ENCODE measurements at regions not wholly inside any gene's neighbourhood (a gene's known extent, or its start where the extent isn't known, plus 50 kb on each side); places are given as distances from the start of the nearest gene placed in this dataset.

GRCh38 chr2:66059332-66059731, 375.6 kb upstream of the MEIS1 start:
- H3K4me3 ChIP-seq (ENCODE audit: low read depth in 2 of 2, low read length in 1 of 2) = no peak overlapping the region
- no peaks in the 10 kb centered on the region for H4K20me1 ChIP-seq (ENCODE audit: insufficient read depth)
- CTCF ChIA-PET = no interaction called here
- no peaks in the 10 kb centered on the region for H3K79me2 ChIP-seq (ENCODE audit: insufficient read depth)
- no peak overlapping the region for H3K4me2 ChIP-seq
- no peaks in the 10 kb centered on the region for H3F3A ChIP-seq (replicated peaks; ENCODE audit: insufficient read depth)
- H2AFZ ChIP-seq (ENCODE audit: low read depth) = no peak overlapping the region
- H3K27ac ChIP-seq (ENCODE audit: low read depth in 2 of 2, low read length in 1 of 2) = no peak overlapping the region
- no peaks in the 10 kb centered on the region for H3K36me3 ChIP-seq (replicated peaks in 1 of 2; ENCODE audit: control insufficient read depth in 1 of 2, insufficient read depth in 2 of 2, low read length in 1 of 2)
- no peaks in the 10 kb centered on the region for H3K9me3 ChIP-seq
- peaks cover 0 to 2% of the 10 kb centered on the region in 2 experiments; a peak in 2 of 4 replicates for H3K4me1 ChIP-seq (ENCODE audit: control insufficient read depth in 1 of 2, insufficient read depth in 2 of 2, low read depth in 1 of 2, low read length in 1 of 2)
- no peak for DNase-seq
- no peaks in the 10 kb centered on the region for H3K9me2 ChIP-seq
- no peaks in the 10 kb centered on the region for H3K27me3 ChIP-seq (ENCODE audit: insufficient read depth)
- TF ChIP-seq RXRA (IDR thresholded peaks at IDR 0.05; ENCODE audit: borderline replicate concordance, low read depth) = no peak
- no peak for TF ChIP-seq USF2 (IDR thresholded peaks at IDR 0.05; ENCODE audit: borderline replicate concordance, low read depth, low read length)
- no peak for TF ChIP-seq SMC3 (IDR thresholded peaks at IDR 0.05; ENCODE audit: low read depth, low read length)
- TF ChIP-seq ELF1 (IDR thresholded peaks at IDR 0.05) = no peak
- no peak for TF ChIP-seq EZH2phosphoT487 (IDR thresholded peaks at IDR 0.05; ENCODE audit: borderline replicate concordance, low read depth)
- no peak for TF ChIP-seq TCF12 (IDR thresholded peaks at IDR 0.05)
- TF ChIP-seq SIN3A (IDR thresholded peaks at IDR 0.05; ENCODE audit: borderline replicate concordance, low read depth, low read length) = no peak
- TF ChIP-seq, protein P1, sequence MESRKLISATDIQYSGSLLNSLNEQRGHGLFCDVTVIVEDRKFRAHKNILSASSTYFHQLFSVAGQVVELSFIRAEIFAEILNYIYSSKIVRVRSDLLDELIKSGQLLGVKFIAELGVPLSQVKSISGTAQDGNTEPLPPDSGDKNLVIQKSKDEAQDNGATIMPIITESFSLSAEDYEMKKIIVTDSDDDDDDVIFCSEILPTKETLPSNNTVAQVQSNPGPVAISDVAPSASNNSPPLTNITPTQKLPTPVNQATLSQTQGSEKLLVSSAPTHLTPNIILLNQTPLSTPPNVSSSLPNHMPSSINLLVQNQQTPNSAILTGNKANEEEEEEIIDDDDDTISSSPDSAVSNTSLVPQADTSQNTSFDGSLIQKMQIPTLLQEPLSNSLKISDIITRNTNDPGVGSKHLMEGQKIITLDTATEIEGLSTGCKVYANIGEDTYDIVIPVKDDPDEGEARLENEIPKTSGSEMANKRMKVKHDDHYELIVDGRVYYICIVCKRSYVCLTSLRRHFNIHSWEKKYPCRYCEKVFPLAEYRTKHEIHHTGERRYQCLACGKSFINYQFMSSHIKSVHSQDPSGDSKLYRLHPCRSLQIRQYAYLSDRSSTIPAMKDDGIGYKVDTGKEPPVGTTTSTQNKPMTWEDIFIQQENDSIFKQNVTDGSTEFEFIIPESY (IDR thresholded peaks at IDR 0.05; ENCODE audit: borderline replicate concordance, low read depth) = no peak
- no peak for TF ChIP-seq FOXM1 (IDR thresholded peaks at IDR 0.05; ENCODE audit: low read depth)
- no peak for TF ChIP-seq GATA2 (CRISPR knock-in tag; IDR thresholded peaks at IDR 0.05)
- TF ChIP-seq YY1 (IDR thresholded peaks at IDR 0.05; ENCODE audit: low read depth) = no peak
- TF ChIP-seq NFIC (IDR thresholded peaks at IDR 0.05; ENCODE audit: borderline replicate concordance) = no peak
- no peak for TF ChIP-seq JUND (IDR thresholded peaks at IDR 0.05)
- TF ChIP-seq PBX3 (IDR thresholded peaks at IDR 0.05) = no peak
- no peak for TF ChIP-seq MXI1 (IDR thresholded peaks at IDR 0.05; ENCODE audit: low read depth, low read length)
- no peak for TF ChIP-seq MEF2A (IDR thresholded peaks at IDR 0.05; ENCODE audit: borderline replicate concordance, low read depth)
- TF ChIP-seq NRF1 (IDR thresholded peaks at IDR 0.05; ENCODE audit: low read depth, low read length) = no peak
- TF ChIP-seq RFX5 (IDR thresholded peaks at IDR 0.05; ENCODE audit: low read length) = no peak
- no peak for TF ChIP-seq FOSL2 (IDR thresholded peaks at IDR 0.05; ENCODE audit: borderline replicate concordance, low read depth)
- POLR2A ChIA-PET = no interaction called here
- H3K9ac ChIP-seq = no peak overlapping the region
